H4 (cell line): ENCODE measurements at regions not wholly inside any gene's neighbourhood (a gene's known extent, or its start where the extent isn't known, plus 50 kb on each side); places are given as distances from the start of the nearest gene placed in this dataset.

Experiments used
- DNase-seq: peaks from one replicate; pipeline ENCODE4 v3.0.0-alpha.2; 2015; ENCODE audit warnings: low spot score

GRCh38 chr1:55582084-55582483 lies 366.9 kb upstream of the USP24 start:
- no peak for DNase-seq

- DNase-seq, result no peak
Measured at GRCh38 chr1:55580845-55581332, 365.7 kb upstream of the USP24 start.

- DNase-seq, result no peak
Measured at GRCh38 chr1:55579332-55580001, 364.3 kb upstream of the USP24 start.

GRCh38 chr1:55578646-55579045 lies 363.5 kb upstream of the USP24 start:
- no peak for DNase-seq

- DNase-seq, result no peak
Measured at GRCh38 chr1:55575571-55576279, 360.6 kb upstream of the USP24 start.

GRCh38 chr1:55574691-55575225 lies 359.6 kb upstream of the USP24 start:
- no peak for DNase-seq

- DNase-seq, result no peak
Measured at GRCh38 chr1:55572878-55573734, 357.9 kb upstream of the USP24 start.

- no peak for DNase-seq
Measured at GRCh38 chr1:55571767-55572166, 356.6 kb upstream of the USP24 start.

- DNase-seq, result no peak
Measured at GRCh38 chr1:55569417-55569816, 354.3 kb upstream of the USP24 start.

- DNase-seq, result no peak
Measured at GRCh38 chr1:55568732-55569131, 353.6 kb upstream of the USP24 start.

GRCh38 chr1:55560266-55560665 lies 345.1 kb upstream of the USP24 start:
- no peak for DNase-seq

- DNase-seq, result no peak
Measured at GRCh38 chr1:55559842-55560241, 344.7 kb upstream of the USP24 start.

GRCh38 chr1:55559161-55559611 lies 344.0 kb upstream of the USP24 start:
- no peak for DNase-seq

GRCh38 chr1:55558515-55558914 lies 343.4 kb upstream of the USP24 start:
- no peak for DNase-seq

GRCh38 chr1:55555956-55556725 lies 341.0 kb upstream of the USP24 start:
- no peak for DNase-seq

- DNase-seq, result no peak
Measured at GRCh38 chr1:55554611-55555010, 339.4 kb upstream of the USP24 start.

- DNase-seq, result no peak
Measured at GRCh38 chr1:55552636-55553035, 337.5 kb upstream of the USP24 start.

GRCh38 chr1:55547405-55547804 lies 332.2 kb upstream of the USP24 start:
- no peak for DNase-seq

GRCh38 chr1:55546553-55546952 lies 331.4 kb upstream of the USP24 start:
- no peak for DNase-seq

- DNase-seq, result no peak
Measured at GRCh38 chr1:55544826-55545225, 329.7 kb upstream of the USP24 start.

- DNase-seq, result no peak
Measured at GRCh38 chr1:55542901-55543504, 327.8 kb upstream of the USP24 start.
